GM18868 (cell line): ENCODE measurements at regions not wholly inside any gene's neighbourhood (a gene's known extent, or its start where the extent isn't known, plus 50 kb on each side); places are given as distances from the start of the nearest gene placed in this dataset.
A peak's percentile ranks its signal among the peaks of the same experiment; 100 is the strongest.
"Not testable (repeated sequence)": the region's sequence is repeated elsewhere in the genome, so short reads cannot be mapped to it uniquely, and the experiment has no call there.

Source experiments
- ATAC-seq: cut with Tn5 transposase; IDR thresholded peaks from one replicate; pipeline ENCODE4 v1.9.1; 2021; ENCODE audit warnings: mild to moderate bottlenecking, moderate library complexity; ENCODE audit not compliant: unreplicated experiment

DNA sequence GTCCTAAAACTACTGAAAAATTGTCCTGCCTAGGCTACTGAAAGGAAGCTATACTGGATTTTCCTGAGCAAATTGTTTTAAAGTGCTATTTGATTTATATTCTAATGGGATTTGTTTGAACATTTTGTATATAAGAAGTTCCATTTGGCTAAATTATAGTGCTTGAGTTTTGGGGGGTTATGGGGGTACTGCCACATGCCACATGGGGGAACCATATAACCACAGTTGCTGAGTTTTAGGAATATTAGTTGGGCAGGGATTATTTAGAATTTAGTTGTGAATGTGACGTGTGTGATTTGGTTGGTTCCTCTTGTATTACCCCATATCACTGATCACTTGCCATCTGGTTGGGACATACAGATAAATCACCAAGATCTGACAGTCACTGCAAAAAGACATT lies 224.5 kb upstream of the TAPT1 start:
- no peak for ATAC-seq

DNA sequence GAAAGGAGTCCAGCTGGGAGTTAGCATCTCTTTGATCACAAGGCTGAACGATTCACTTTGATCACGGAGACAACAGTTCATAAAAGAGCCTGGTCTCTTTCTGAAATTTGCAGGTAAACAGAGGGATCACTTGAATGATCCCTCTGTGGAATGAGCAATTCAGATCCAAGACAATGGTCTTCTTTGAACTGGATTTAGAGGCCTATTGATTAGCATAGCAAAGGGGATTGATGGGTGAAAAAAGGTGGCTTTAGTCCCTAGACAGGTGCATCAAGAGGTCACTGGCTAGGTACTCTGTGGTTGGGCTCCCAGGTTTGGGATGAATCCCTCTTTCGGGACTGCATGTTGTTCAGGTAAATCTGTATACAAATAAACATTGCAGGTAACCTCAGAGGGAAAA lies 223.8 kb upstream of the TAPT1 start:
- no peak for ATAC-seq

DNA sequence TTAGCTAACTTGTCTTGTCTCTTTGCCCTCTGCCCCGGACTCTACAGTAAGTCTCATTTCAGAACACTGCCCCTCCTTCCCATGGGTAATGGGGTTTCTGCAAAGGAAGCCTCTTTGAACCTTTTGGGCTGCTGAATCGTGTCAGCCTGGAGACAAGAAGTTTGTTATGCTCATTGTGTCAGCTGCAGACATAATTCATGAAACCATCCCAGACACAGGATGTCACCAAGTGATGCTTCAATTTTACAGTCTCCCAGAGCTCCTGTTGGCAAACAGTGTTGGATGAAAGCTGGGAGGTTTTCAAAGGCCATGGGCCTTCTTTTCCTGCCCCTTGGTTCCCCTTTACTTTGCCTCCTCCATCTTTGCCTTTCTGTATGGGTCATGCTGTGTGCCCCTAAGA lies 223.1 kb upstream of the TAPT1 start:
- ATAC-seq, result no peak

DNA sequence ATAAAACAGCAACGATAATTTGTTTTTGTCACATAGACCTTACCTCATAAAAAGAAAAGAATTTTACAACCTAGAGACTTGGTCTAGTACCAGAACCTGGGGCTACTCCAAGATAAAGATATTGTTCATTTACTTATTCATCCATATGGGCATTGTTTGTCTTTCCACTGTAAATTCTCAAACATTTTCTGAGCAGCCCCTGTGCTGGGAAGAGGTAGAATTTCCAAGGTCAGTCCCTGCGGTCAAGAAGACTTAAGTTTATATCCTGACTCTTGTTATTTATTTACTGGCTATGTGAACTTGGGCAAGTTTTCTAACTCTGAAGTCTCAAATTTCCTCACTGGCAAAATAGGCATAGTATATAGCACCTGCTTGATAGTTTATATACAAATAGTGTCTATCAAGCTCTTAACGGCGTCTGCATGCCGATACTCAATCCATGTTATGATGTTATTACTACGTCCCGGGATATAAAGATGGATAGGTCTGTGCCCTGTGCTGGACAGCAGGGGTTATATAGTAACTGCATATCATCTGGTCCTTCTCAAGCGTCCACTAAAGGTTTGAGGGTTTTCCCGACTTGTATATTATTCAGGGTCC lies 222.1 kb upstream of the TAPT1 start:
- no peak for ATAC-seq

DNA sequence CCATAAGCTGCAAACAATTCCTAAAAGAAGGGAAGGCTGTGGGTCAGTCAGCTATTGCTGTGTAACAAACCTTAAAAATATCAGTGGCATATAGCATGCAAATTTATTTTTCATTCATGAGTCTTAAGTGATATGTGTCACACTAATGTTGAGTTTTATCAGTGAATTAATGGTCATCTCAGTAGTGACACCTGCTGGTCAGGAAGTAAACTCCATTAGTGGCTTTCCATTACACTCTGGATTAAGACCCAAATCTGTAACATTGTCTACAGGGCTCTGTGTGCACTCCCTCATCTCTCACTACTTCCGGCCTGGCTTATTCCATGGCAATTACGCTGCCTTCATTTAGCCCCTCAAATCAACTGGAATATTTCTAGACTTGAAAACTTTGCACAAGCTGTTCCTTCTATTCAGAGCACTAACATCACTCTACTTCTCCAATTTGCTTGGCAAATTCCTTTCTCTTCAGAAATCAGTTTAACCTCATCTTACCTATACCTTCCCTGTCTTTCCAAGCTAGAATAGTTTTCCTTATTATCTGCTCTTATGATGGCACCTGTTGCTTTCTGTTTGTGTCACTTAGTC lies 217.3 kb upstream of the TAPT1 start:
- peak; percentile 91 for ATAC-seq

DNA sequence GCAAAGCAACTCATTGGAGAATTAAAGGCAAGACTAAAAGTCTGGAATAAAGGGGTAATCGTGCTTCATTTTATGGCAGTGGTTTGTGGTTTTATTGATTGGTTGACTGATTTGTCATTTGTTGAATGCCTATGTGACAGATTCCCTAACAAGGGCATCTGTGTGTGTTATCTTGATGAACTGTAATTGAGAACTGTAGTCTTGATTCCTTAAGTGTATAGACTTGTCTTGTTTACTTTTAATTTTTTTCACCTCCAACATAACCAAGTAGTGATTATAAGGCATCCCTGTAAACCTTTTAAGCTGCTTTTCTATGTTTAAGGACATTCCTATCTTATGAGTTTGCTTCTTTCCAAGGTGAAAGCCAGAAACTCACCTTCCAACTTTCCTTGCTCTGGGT lies 216.0 kb upstream of the TAPT1 start:
- no peak for ATAC-seq

DNA sequence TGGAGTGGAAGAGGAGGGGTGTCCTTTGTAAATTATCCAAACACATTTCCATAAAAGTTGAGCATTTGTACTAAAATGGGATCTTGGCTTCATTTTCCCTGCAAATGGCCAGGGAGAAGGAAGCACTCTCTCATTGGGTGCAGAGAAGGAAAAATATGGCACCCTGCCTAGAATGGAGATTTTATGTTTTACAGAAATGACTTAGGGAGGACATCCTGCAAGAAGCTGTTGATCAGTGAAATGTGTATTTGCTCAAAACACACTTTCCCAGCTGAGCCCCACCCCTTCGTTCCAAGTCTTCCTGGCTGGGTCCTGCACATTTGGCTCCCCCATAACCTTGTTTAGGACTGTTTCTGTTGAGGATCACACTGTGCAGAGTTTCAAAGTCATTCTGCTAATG lies 213.5 kb upstream of the TAPT1 start:
- ATAC-seq, result no peak

DNA sequence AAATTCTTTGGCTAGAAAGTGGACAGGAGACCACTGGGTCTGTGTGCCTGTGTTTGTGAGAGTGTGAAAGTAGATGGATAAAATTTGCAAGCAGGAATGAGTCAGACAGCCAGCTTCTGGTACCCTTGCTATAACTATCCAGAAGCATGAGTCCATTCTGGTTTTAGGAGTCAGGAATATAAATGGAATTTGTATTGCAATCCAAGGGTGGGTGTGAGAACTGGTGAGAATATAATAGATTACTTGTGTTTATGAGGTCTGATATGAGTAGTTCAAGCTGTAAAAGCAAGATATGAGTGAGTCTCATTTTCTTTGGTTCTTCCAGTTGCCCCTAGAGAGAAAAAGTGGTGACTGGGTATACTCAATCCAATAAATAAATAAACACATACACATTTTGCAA lies 212.7 kb upstream of the TAPT1 start:
- no peak for ATAC-seq

DNA sequence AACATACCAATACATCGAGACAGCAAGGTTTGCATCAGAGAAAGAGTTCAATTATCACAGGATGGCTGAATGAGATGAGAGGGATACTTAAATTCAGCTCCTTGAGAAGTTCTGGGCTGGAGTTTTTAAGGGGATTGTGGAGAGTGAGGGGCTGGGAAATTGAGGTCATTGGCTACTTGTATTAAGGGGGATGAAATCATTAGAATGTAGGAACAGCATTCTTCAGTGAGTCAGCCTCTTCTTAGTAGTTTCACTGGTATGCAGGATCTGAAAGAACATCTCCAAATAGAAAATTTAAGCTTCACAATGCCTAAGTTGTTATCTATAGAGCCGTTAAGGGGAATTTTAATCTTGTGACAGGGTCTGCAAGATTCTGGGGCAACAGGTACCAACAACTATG lies 211.6 kb upstream of the TAPT1 start:
- ATAC-seq, result no peak

DNA sequence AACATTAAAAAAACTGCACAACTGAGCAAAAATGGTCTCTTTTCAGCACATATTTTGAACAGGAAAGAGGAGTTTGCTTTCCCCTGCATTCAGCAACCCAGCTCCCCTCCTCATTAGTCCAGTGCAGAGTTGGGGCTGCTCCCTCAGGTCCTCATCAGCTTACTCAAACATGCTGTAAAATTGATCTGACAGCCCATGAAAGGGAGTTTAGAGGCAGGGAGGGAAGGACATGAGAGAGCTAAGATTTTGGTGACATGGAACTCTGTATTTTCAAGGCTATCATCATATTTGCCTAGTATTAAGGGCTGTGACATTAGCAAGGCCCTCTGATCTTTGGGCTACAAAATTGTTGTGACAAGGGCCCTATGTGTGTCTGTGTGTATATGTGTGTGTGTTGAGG lies 205.6 kb upstream of the TAPT1 start:
- ATAC-seq, result no peak

DNA sequence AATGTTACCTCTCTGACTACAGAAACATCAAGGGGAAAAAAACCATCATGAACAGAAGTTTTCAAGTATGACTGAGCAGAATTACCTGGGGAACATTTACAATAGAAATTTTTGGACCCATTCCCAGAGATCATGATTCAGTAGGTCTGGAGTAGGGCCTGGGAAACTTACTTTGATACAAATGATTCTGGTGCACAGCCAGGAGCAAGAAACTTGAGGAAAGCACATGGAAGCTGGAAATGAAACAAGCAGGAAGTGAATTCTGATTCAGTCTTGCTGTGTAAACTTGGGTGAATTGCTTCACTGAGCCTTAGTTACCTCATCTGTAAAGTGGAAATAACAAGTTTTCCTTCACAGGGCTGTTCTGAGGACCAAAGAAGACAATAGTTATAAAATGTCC lies 192.5 kb upstream of the TAPT1 start:
- ATAC-seq, result no peak

DNA sequence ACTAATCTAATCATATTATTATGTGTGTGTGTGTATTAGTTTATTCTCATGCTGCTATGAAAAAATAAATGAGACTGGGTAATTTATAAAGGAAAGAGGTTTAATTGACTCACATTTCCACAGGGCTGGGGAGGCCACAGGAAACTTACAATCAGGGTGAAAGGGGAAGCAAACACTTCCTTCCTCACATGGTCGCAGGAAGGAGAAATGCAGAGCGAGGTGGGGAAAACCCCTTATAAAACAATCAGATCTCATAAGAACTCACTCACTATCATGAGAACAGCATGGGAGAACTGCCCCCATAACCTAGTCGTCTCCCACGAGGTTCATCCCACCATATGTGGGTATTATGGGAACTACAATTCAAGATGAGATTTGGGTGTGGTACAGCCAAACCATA lies 190.9 kb upstream of the TAPT1 start:
- no peak for ATAC-seq

DNA sequence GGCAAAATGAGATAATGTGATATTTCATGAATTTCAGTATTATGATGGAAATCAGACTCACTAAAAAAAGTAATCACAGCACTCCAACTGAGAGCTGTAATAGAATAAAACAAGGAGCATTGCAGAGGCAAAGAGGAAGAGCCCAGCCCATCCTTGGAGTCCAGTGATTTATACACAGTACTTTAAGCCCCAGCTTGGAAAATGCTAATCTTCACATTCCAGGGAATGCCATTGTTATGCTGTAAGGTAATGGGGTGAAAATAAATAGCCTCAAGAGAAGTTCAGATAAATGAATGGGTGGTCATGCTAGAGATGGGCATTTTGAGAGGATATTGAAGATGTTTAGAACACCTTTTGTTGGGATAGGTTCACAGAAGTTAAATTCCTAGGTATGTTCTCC lies 190.3 kb upstream of the TAPT1 start:
- ATAC-seq, result no peak

DNA sequence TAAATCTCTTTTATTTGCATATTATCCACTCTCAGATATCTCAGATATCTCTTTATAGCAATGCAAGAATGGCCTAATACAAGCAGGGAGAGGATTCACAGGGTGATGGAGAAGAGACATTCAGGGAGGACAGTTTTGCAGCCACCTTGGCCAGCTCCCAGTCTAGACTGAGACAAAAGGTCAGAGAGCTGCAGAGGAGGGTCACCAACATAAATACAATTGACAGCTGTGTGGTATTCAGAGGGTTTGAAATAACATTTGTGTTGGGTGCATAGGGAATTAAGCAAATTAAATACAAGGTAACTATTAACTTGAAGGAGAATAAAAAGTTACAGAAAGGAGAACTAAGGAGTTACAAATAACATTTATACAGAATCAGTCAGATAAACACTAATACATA lies 189.5 kb upstream of the TAPT1 start:
- ATAC-seq, result no peak

DNA sequence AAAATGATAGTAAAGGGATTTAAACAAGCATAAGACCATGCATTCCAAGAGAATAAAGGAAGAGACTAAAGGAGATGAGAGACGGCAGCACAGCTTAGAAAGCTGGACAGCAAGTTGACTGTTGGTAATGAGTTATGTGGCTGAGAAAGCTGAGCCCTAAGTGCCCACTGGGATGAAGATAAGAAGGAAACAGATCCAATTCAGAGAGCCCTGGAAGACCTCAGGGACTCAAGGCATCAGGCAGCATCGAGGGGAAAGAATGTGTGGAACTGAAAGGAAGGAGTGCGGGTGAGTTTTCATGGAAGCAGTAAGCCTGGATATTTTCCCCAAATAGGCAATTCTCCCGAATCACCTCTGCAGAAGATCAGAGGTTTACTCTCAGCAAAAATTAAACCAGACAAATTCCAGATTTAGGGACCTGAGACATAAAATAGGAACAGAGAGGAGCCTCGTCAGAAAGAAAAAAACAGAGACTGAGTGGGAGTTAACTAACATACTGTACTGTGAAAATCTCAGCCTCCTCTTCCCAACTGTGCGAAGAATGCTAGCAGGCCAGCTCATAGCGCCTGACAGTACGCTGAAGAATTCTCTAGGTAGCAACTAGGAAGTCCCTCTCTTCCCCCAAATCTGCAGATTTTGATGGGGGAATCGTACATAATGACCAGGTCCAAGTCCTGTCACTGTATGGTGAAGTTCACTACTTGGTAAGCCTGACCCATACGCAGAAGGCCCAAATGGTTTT lies 187.7 kb upstream of the TAPT1 start:
- ATAC-seq, result no peak

DNA sequence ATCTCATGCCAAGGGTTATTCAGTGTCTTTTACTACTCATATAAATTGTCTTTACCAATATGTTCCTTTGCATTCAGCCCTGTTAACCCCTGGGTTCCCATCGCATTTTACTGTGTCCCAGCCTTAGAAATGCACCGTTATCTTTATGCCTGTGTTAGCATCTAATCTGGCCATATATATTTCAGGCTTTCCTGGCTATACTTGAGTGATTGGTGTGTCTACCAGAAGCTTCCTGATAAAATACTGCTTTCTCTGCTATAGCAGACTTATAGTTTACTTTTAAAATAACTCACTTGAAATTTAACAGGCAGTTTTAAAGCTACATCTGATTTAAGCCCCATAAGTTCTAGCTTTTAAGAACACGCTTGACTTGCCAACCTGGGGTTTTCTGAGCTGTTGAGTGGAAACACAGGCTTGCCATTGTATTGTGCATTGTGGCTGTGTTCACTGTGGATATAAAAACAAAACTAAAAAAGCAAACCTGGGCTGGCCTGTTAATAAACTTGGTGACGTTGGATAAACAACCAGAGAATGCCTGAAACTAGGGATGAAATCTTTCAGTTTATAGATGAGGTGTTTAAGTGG lies 185.3 kb upstream of the TAPT1 start:
- no peak for ATAC-seq

DNA sequence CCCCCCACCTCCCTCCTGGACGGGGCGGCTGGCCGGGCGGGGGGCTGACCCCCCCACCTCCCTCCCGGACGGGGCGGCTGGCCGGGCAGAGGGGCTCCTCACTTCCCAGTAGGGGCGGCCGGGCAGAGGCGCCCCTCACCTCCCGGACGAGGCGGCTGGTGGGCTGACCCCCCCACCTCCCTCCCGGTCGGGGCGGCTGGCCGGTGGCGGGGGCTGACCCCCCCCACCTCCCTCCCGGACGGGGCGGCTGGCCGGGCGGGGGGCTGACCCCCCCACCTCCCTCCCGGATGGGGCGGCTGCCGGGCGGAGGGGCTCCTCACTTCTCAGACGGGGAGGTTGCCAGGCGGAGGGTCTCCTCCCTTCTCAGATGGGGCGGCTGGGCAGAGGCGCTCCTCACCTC lies 166.9 kb upstream of the TAPT1 start:
- ATAC-seq, result not testable (repeated sequence)

DNA sequence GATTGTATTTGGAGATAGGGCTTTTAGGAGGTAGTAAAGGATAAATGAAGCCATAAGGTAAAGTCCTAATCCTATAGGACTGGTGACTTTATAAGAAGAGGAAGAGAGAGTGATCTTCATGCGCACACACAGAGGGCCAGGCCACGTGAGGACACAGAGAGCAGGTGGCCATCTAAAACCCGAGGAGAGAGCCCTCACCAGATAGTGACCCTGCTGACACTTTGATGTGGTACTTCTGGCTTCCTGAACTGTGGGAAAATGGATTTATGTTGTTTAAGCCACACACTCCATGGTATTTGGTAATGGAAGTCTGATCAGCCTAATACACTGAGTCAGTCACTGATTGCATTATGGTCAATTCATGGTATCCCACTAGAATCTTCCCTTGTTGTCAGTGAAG lies 164.9 kb upstream of the TAPT1 start:
- ATAC-seq, result no peak

DNA sequence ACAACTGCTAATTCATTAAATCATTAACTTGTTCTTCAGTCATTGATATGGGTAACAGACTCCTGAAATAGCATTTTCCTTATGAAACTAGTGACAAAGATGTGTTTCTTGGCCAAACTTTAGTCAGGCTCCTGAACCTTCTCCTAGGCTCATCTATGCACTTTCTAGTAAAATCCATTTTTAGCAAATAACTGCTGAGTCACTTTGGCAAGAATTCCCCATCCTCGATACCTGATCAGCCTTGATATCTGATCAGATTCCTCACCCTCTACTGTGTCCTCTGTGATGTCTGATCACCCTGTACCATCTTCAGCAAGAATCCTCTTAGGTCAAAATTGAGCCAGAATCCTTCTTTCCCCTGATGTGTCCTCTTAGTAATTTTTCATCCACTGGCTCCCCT lies 161.2 kb upstream of the TAPT1 start:
- ATAC-seq, result no peak

DNA sequence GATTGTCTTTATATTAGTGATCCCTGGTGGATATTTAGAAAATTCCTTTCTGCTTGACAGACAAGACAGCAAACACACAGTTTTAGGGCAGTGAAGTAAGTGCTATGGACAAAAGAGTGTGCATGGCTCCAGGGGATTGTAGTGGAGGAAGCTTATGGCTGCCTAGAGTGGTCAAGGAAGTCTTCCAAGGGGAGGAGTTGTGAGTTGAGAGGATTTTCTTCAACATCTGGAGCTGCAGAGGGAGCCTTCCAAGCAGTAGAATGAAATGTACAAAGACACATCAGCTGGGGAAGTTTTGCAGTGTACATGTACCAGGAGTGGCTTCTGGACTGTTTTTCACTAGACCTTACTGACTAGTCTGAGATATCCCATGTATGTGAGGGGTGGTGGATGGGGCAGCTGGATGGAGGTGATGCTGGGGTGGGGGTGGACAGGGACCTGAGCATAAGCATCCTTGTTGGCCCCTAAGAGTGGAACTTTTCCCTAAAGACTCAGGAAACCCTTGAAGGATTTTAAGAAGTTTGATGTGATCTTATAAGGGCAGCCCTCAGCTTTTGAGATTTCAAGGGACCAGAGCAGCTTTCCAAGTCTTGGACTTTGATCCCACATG lies 160.5 kb upstream of the TAPT1 start:
- no peak for ATAC-seq

DNA sequence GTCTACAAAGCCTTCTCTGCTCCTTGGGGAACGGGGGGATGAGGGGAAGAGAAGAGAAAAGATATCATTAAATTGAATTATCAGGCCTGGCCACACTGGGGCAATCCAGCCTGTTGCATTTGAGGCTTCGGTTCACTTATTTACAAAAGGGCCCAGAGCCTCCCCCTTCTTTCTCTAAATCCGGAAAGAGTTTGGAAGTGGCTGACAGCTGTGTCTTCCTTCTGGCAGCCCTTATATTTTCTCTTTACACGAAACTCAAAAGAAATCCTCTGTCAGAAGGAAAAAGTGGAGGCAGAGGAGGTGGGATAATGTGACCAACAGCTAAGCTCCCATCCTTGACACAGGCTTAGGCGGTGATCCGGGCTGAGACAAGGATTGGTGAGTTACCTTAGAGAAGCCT lies 158.3 kb upstream of the TAPT1 start:
- no peak for ATAC-seq

DNA sequence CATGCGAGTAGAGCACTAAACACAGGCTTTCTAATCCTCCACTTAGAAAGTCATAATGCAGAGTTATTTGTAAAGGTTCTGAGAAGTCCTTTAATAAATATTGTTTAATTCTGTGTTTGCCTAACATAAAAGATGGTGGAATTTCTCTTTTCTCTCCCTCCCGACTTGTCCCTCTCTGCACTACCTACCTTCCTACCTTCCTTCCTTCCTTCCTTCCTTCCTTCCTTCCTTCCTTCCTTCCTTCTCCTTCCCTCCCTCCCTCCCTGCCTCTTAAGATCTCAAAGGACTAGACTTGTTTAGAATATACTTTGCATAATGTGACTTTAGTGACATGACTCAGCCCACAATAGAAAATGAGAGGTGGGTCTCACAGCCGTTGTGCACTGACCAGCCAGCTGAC lies 156.3 kb upstream of the TAPT1 start:
- no peak for ATAC-seq
